ENCODE measurements at regions not wholly inside any gene's neighbourhood (a gene's known extent, or its start where the extent isn't known, plus 50 kb on each side); places are given as distances from the start of the nearest gene placed in this dataset.

DNA sequence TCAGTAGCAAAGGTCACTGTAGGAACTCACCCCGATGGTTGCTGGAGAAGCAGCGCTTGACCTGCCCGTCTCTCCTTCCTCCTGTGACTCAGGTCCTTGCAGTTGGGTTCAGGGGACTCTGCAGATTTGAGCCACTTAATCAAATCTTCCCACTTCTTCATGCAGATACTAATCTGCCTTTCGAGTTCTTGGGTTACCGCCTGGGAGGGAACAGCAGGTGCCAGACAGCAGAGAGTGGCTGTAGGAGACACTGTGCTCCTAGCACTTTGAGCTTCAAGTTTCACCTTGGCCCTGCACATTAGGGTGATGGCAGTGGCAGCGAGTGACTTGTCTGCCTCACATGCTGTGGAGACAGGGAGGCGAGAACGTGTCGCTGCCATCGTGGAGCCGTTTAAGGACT is 478.3 kb downstream of the PSAT1 start:
- H3K4me1 ChIP-seq (ENCODE audit: control insufficient read depth in 3 of 3, insufficient read depth in 2 of 3, low read depth in 1 of 3, low read length in 2 of 3): no peaks in the 10 kb centered on the region
- H3K36me3 ChIP-seq (ENCODE audit: control insufficient read depth in 3 of 3, insufficient read depth in 2 of 3, low read depth in 1 of 3, low read length in 3 of 3): no peaks in the 10 kb centered on the region
- 74 to 84% (median 75%) methylated on average over 11 of the region's 11 CpGs for WGBS, 3 donors
- no peaks in the 10 kb centered on the region for H3K9me3 ChIP-seq (ENCODE audit: control insufficient read depth in 2 of 2, insufficient read depth in 1 of 2, low read depth in 1 of 2, low read length in 1 of 2)
- H3K27me3 ChIP-seq (ENCODE audit: control insufficient read depth in 3 of 3, insufficient read depth in 3 of 3, low read length in 3 of 3): no peaks in the 10 kb centered on the region
- H3K27ac ChIP-seq (ENCODE audit: low read depth in 1 of 3, low read length in 2 of 3): no peak overlapping the region
- DNase-seq (no peak), FAIRE-seq (no peak)
- H3K4me3 ChIP-seq (ENCODE audit: low read depth in 1 of 3, low read length in 3 of 3): no peak overlapping the region

- Histone ChIP-seq H3K27ac (ENCODE audit: low read depth in 1 of 3, low read length in 2 of 3) (no peak overlapping the region), H3K36me3 (ENCODE audit: control insufficient read depth in 3 of 3, insufficient read depth in 2 of 3, low read depth in 1 of 3, low read length in 3 of 3) (no peaks in the 10 kb centered on the region), H3K4me1 (ENCODE audit: control insufficient read depth in 3 of 3, insufficient read depth in 2 of 3, low read depth in 1 of 3, low read length in 2 of 3) (no peaks in the 10 kb centered on the region), H3K9me3 (ENCODE audit: control insufficient read depth in 2 of 2, insufficient read depth in 1 of 2, low read depth in 1 of 2, low read length in 1 of 2) (no peaks in the 10 kb centered on the region), H3K27me3 (ENCODE audit: control insufficient read depth in 3 of 3, insufficient read depth in 3 of 3, low read length in 3 of 3) (no peaks in the 10 kb centered on the region), H3K4me3 (ENCODE audit: low read depth in 1 of 3, low read length in 3 of 3) (no peak overlapping the region)
- WGBS, 3 donors: 70 to 81% (median 71%) methylated on average over 3 of the region's 3 CpGs
- FAIRE-seq (no peak), DNase-seq (no peak)
These were observed 478.9 kb downstream of the PSAT1 start for GRCh38 chr9:78775696-78776295.

GRCh38 chr9:78777747-78778146 is 480.8 kb downstream of the PSAT1 start:
- DNase-seq: no peak
- H3K4me3 ChIP-seq (ENCODE audit: low read depth in 1 of 3, low read length in 3 of 3): no peak overlapping the region
- H3K27ac ChIP-seq (ENCODE audit: low read depth in 1 of 3, low read length in 2 of 3): no peak overlapping the region
- no peaks in the 10 kb centered on the region for H3K27me3 ChIP-seq (ENCODE audit: control insufficient read depth in 3 of 3, insufficient read depth in 3 of 3, low read length in 3 of 3)
- no peaks in the 10 kb centered on the region for H3K9me3 ChIP-seq (ENCODE audit: control insufficient read depth in 2 of 2, insufficient read depth in 1 of 2, low read depth in 1 of 2, low read length in 1 of 2)
- 63 to 74% (median 70%) methylated on average over 4 of the region's 4 CpGs for WGBS, 3 donors
- H3K4me1 ChIP-seq (ENCODE audit: control insufficient read depth in 3 of 3, insufficient read depth in 2 of 3, low read depth in 1 of 3, low read length in 2 of 3): no peaks in the 10 kb centered on the region
- FAIRE-seq: no peak
- no peaks in the 10 kb centered on the region for H3K36me3 ChIP-seq (ENCODE audit: control insufficient read depth in 3 of 3, insufficient read depth in 2 of 3, low read depth in 1 of 3, low read length in 3 of 3)

GRCh38 chr9:78778318-78778717 is 481.4 kb downstream of the PSAT1 start:
- no peaks in the 10 kb centered on the region for H3K4me1 ChIP-seq (ENCODE audit: control insufficient read depth in 3 of 3, insufficient read depth in 2 of 3, low read depth in 1 of 3, low read length in 2 of 3)
- H3K27ac ChIP-seq (ENCODE audit: low read depth in 1 of 3, low read length in 2 of 3): no peak overlapping the region
- no peaks in the 10 kb centered on the region for H3K9me3 ChIP-seq (ENCODE audit: control insufficient read depth in 2 of 2, insufficient read depth in 1 of 2, low read depth in 1 of 2, low read length in 1 of 2)
- no peak overlapping the region for H3K4me3 ChIP-seq (ENCODE audit: low read depth in 1 of 3, low read length in 3 of 3)
- DNase-seq: no peak
- H3K36me3 ChIP-seq (ENCODE audit: control insufficient read depth in 3 of 3, insufficient read depth in 2 of 3, low read depth in 1 of 3, low read length in 3 of 3): no peaks in the 10 kb centered on the region
- no peaks in the 10 kb centered on the region for H3K27me3 ChIP-seq (ENCODE audit: control insufficient read depth in 3 of 3, insufficient read depth in 3 of 3, low read length in 3 of 3)
- FAIRE-seq: no peak
- 39 to 62% (median 44%) methylated on average over 3 of the region's 3 CpGs for WGBS, 3 donors

- H3K4me1 ChIP-seq (ENCODE audit: control insufficient read depth in 3 of 3, insufficient read depth in 2 of 3, low read depth in 1 of 3, low read length in 2 of 3): no peaks in the 10 kb centered on the region
- no peaks in the 10 kb centered on the region for H3K27me3 ChIP-seq (ENCODE audit: control insufficient read depth in 3 of 3, insufficient read depth in 3 of 3, low read length in 3 of 3)
- 63 to 85% (median 82%) methylated on average over 4 of the region's 4 CpGs for WGBS, 3 donors
- H3K36me3 ChIP-seq (ENCODE audit: control insufficient read depth in 3 of 3, insufficient read depth in 2 of 3, low read depth in 1 of 3, low read length in 3 of 3): no peaks in the 10 kb centered on the region
- no peak for DNase-seq
- H3K4me3 ChIP-seq (ENCODE audit: low read depth in 1 of 3, low read length in 3 of 3): no peak overlapping the region
- no peaks in the 10 kb centered on the region for H3K9me3 ChIP-seq (ENCODE audit: control insufficient read depth in 2 of 2, insufficient read depth in 1 of 2, low read depth in 1 of 2, low read length in 1 of 2)
- FAIRE-seq: no peak
- no peak overlapping the region for H3K27ac ChIP-seq (ENCODE audit: low read depth in 1 of 3, low read length in 2 of 3)
These were observed 482.0 kb downstream of the PSAT1 start for GRCh38 chr9:78778861-78779374.

GRCh38 chr9:78781681-78782080 is 484.8 kb downstream of the PSAT1 start:
- H3K9me3 ChIP-seq (ENCODE audit: control insufficient read depth in 2 of 2, insufficient read depth in 1 of 2, low read depth in 1 of 2, low read length in 1 of 2): no peaks in the 10 kb centered on the region
- no peaks in the 10 kb centered on the region for H3K4me1 ChIP-seq (ENCODE audit: control insufficient read depth in 3 of 3, insufficient read depth in 2 of 3, low read depth in 1 of 3, low read length in 2 of 3)
- no peak overlapping the region for H3K4me3 ChIP-seq (ENCODE audit: low read depth in 1 of 3, low read length in 3 of 3)
- no peak for FAIRE-seq
- WGBS, 3 donors: 90 to 92% (median 91%) methylated on average over 4 of the region's 4 CpGs
- no peaks in the 10 kb centered on the region for H3K36me3 ChIP-seq (ENCODE audit: control insufficient read depth in 3 of 3, insufficient read depth in 2 of 3, low read depth in 1 of 3, low read length in 3 of 3)
- no peaks in the 10 kb centered on the region for H3K27me3 ChIP-seq (ENCODE audit: control insufficient read depth in 3 of 3, insufficient read depth in 3 of 3, low read length in 3 of 3)
- no peak for DNase-seq
- no peak overlapping the region for H3K27ac ChIP-seq (ENCODE audit: low read depth in 1 of 3, low read length in 2 of 3)

DNA sequence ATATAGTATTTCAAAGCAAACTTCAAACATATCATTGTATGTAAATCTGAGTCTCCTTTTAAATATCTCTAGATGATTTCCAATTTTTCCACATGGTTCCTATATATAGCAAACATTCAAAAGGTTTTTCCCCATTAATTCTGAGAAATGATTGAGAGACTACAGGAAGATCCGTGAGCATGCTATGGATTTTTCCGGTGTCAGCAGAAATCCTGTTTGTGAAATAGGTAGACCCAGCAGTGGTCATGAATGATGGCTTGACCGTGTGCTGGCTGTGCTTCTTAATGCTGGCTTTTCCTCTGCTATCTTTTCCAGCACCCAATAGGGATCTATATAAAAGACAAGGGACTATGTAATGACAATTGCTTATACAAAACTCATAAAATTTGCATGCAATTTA is 485.3 kb downstream of the PSAT1 start:
- 66 to 84% (median 76%) methylated on average over 3 of the region's 3 CpGs for WGBS, 3 donors
- FAIRE-seq (no peak), DNase-seq (no peak)
- no peaks in the 10 kb centered on the region for H3K27me3 ChIP-seq (ENCODE audit: control insufficient read depth in 3 of 3, insufficient read depth in 3 of 3, low read length in 3 of 3)
- H3K4me3 ChIP-seq (ENCODE audit: low read depth in 1 of 3, low read length in 3 of 3): no peak overlapping the region
- H3K36me3 ChIP-seq (ENCODE audit: control insufficient read depth in 3 of 3, insufficient read depth in 2 of 3, low read depth in 1 of 3, low read length in 3 of 3): no peaks in the 10 kb centered on the region
- no peaks in the 10 kb centered on the region for H3K4me1 ChIP-seq (ENCODE audit: control insufficient read depth in 3 of 3, insufficient read depth in 2 of 3, low read depth in 1 of 3, low read length in 2 of 3)
- no peak overlapping the region for H3K27ac ChIP-seq (ENCODE audit: low read depth in 1 of 3, low read length in 2 of 3)
- peaks cover 0 to 1% of the 10 kb centered on the region in 2 donors for H3K9me3 ChIP-seq (ENCODE audit: control insufficient read depth in 2 of 2, insufficient read depth in 1 of 2, low read depth in 1 of 2, low read length in 1 of 2)

GRCh38 chr9:78782858-78783257 is 485.9 kb downstream of the PSAT1 start:
- WGBS, 3 donors: 86 to 89% (median 88%) methylated on average over 3 of the region's 3 CpGs
- no peaks in the 10 kb centered on the region for H3K36me3 ChIP-seq (ENCODE audit: control insufficient read depth in 3 of 3, insufficient read depth in 2 of 3, low read depth in 1 of 3, low read length in 3 of 3)
- FAIRE-seq: no peak

DNA sequence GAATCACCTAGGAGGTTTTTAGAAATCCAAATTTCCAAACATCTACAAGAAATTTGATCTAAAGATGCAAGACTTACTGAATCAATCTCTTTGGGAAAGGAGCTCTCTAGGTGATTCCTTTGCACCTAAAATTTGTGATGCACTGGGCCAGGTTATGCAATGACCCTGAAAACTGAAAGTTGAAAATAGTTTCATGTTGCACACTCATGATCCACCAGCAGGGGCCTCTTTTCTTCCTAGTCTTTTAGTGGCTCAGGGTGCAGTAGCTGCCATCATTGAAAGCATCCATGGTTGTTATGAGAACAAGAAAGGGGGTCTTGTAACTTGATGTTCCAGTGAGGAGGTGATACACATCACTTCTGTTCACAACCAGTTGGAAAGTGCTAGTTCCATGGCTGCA is 486.8 kb downstream of the PSAT1 start:
- H3K9me3 ChIP-seq (ENCODE audit: control insufficient read depth in 2 of 2, insufficient read depth in 1 of 2, low read depth in 1 of 2, low read length in 1 of 2): peaks cover 0 to 1% of the 10 kb centered on the region in 2 donors
- DNase-seq (no peak), FAIRE-seq (no peak)
- no peak overlapping the region for H3K4me3 ChIP-seq (ENCODE audit: low read depth in 1 of 3, low read length in 3 of 3)
- no peaks in the 10 kb centered on the region for H3K4me1 ChIP-seq (ENCODE audit: control insufficient read depth in 3 of 3, insufficient read depth in 2 of 3, low read depth in 1 of 3, low read length in 2 of 3)
- H3K27me3 ChIP-seq (ENCODE audit: control insufficient read depth in 3 of 3, insufficient read depth in 3 of 3, low read length in 3 of 3): no peaks in the 10 kb centered on the region
- no peak overlapping the region for H3K27ac ChIP-seq (ENCODE audit: low read depth in 1 of 3, low read length in 2 of 3)
- no peaks in the 10 kb centered on the region for H3K36me3 ChIP-seq (ENCODE audit: control insufficient read depth in 3 of 3, insufficient read depth in 2 of 3, low read depth in 1 of 3, low read length in 3 of 3)

More at GRCh38 chr9:78782858-78783257, 485.9 kb downstream of the PSAT1 start:
- Histone ChIP-seq H3K27me3 (ENCODE audit: control insufficient read depth in 3 of 3, insufficient read depth in 3 of 3, low read length in 3 of 3) (no peaks in the 10 kb centered on the region), H3K27ac (ENCODE audit: low read depth in 1 of 3, low read length in 2 of 3) (no peak overlapping the region), H3K4me1 (ENCODE audit: control insufficient read depth in 3 of 3, insufficient read depth in 2 of 3, low read depth in 1 of 3, low read length in 2 of 3) (no peaks in the 10 kb centered on the region), H3K4me3 (ENCODE audit: low read depth in 1 of 3, low read length in 3 of 3) (no peak overlapping the region), H3K9me3 (ENCODE audit: control insufficient read depth in 2 of 2, insufficient read depth in 1 of 2, low read depth in 1 of 2, low read length in 1 of 2) (peaks cover 0 to 1% of the 10 kb centered on the region in 2 donors)
- DNase-seq: no peak

Measured in small intestine (tissue), 7 donors.